ENCODE measurements at regions not wholly inside any gene's neighbourhood (a gene's known extent, or its start where the extent isn't known, plus 50 kb on each side); places are given as distances from the start of the nearest gene placed in this dataset.
"Not testable (repeated sequence)": the region's sequence is repeated elsewhere in the genome, so short reads cannot be mapped to it uniquely, and the experiment has no call there.

DNA sequence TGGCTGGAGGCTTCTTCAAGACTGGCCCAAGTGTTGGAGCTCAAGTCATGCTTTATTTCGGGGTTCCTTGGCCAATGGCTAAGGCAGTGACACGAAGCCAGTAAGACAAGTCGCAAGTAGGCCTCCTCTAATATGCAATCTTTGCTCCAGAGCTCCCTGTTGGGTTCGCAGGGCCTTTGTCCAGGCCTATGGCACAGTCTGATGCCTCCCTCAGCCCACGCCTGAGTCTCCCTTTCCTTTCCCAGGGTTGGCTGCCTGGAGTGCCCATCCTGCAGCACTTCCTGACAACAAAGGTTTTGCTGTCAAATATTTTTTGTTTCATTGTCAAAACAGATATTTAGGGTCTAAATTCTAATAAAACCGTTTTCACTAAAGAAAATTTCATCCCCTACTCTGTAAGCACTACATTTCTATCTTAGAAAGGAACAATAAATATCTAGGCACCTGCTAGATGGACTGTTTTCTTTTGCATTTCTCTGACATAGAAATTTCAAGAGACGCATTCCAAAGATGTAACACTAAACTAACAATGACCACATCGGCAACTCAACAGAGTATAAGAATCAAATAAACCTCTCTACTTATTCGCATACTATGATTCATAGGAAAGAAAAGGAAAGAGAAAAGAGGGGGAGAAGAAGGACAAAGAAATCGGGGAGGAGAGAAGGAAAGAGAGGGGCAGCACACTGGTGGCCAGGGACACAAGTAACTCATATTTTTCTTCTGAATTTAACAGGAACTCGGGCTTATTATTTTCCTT is 393.1 kb upstream of the ATP11B start:
- DNase-seq (ENCODE audit: insufficient read length) (no peak), FAIRE-seq (no peak)
- TF ChIP-seq TAF1 (IDR thresholded peaks at IDR 0.05; ENCODE audit: borderline replicate concordance, low read depth, low read length) (no peak), POLR2AphosphoS5 (IDR thresholded peaks at IDR 0.05; ENCODE audit: low read depth, low read length) (no peak), POLR2A (IDR thresholded peaks at IDR 0.05; ENCODE audit: low read depth, low read length) (no peak)

GRCh38 chr3:182400838-182401237 is 392.5 kb upstream of the ATP11B start:
- no peak for TF ChIP-seq TAF1 (IDR thresholded peaks at IDR 0.05; ENCODE audit: borderline replicate concordance, low read depth, low read length)
- TF ChIP-seq POLR2A (IDR thresholded peaks at IDR 0.05; ENCODE audit: low read depth, low read length) = no peak
- TF ChIP-seq POLR2AphosphoS5 (IDR thresholded peaks at IDR 0.05; ENCODE audit: low read depth, low read length) = no peak
- FAIRE-seq (no peak), DNase-seq (ENCODE audit: insufficient read length) (no peak)

DNA sequence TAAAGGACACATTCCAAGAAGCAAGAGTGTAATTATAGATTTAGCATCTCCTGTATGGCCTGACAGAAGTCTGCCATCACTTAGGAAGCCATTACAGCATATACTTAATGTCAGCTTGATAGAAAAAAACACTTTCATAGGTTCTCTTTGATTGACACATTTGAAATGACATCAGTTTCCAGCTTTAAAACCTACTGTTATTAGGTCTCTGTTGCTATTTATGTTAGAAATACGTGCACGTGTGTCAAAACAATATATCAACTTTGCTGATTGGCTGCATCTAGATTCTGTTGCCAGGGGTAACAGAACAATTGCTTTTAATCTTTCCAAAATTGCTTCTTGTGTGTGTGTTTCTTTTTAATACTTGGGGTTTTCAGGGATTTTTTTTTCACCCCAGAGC is 389.3 kb upstream of the ATP11B start:
- no peak for FAIRE-seq
- DNase-seq (ENCODE audit: insufficient read length) = no peak
- TF ChIP-seq POLR2A (IDR thresholded peaks at IDR 0.05; ENCODE audit: low read depth, low read length) (no peak), TAF1 (IDR thresholded peaks at IDR 0.05; ENCODE audit: borderline replicate concordance, low read depth, low read length) (no peak), POLR2AphosphoS5 (IDR thresholded peaks at IDR 0.05; ENCODE audit: low read depth, low read length) (no peak)

- DNase-seq (ENCODE audit: insufficient read length) (no peak), FAIRE-seq (no peak)
- TF ChIP-seq TAF1 (IDR thresholded peaks at IDR 0.05; ENCODE audit: borderline replicate concordance, low read depth, low read length) (no peak), POLR2A (IDR thresholded peaks at IDR 0.05; ENCODE audit: low read depth, low read length) (no peak), POLR2AphosphoS5 (IDR thresholded peaks at IDR 0.05; ENCODE audit: low read depth, low read length) (no peak)
Measured at GRCh38 chr3:182405759-182406158, 387.5 kb upstream of the ATP11B start.

GRCh38 chr3:182406786-182407185 is 386.5 kb upstream of the ATP11B start:
- no peak for TF ChIP-seq TAF1 (IDR thresholded peaks at IDR 0.05; ENCODE audit: borderline replicate concordance, low read depth, low read length)
- FAIRE-seq (no peak), DNase-seq (ENCODE audit: insufficient read length) (no peak)

- DNase-seq (ENCODE audit: insufficient read length) (no peak), FAIRE-seq (no peak)
- TF ChIP-seq POLR2A (IDR thresholded peaks at IDR 0.05; ENCODE audit: low read depth, low read length) = no peak
- TF ChIP-seq POLR2AphosphoS5 (IDR thresholded peaks at IDR 0.05; ENCODE audit: low read depth, low read length) = no peak
- TF ChIP-seq TAF1 (IDR thresholded peaks at IDR 0.05; ENCODE audit: borderline replicate concordance, low read depth, low read length) = no peak
Measured at GRCh38 chr3:182410051-182410450, 383.3 kb upstream of the ATP11B start.

- no peak for TF ChIP-seq POLR2A (IDR thresholded peaks at IDR 0.05; ENCODE audit: low read depth, low read length)
- no peak for FAIRE-seq
- DNase-seq (ENCODE audit: insufficient read length) = no peak
Measured at GRCh38 chr3:182412066-182412465, 381.2 kb upstream of the ATP11B start.

- FAIRE-seq (no peak), DNase-seq (ENCODE audit: insufficient read length) (no peak)
- no peak for TF ChIP-seq TAF1 (IDR thresholded peaks at IDR 0.05; ENCODE audit: borderline replicate concordance, low read depth, low read length)
- TF ChIP-seq POLR2A (IDR thresholded peaks at IDR 0.05; ENCODE audit: low read depth, low read length) = no peak
Measured at GRCh38 chr3:182413061-182413460, 380.2 kb upstream of the ATP11B start.

- TF ChIP-seq TAF1 (IDR thresholded peaks at IDR 0.05; ENCODE audit: borderline replicate concordance, low read depth, low read length) (no peak), POLR2A (IDR thresholded peaks at IDR 0.05; ENCODE audit: low read depth, low read length) (no peak), POLR2AphosphoS5 (IDR thresholded peaks at IDR 0.05; ENCODE audit: low read depth, low read length) (no peak)
- FAIRE-seq (no peak), DNase-seq (ENCODE audit: insufficient read length) (no peak)
Measured at GRCh38 chr3:182413682-182414081, 379.6 kb upstream of the ATP11B start.

- TF ChIP-seq TAF1 (IDR thresholded peaks at IDR 0.05; ENCODE audit: borderline replicate concordance, low read depth, low read length) = no peak
- TF ChIP-seq POLR2A (IDR thresholded peaks at IDR 0.05; ENCODE audit: low read depth, low read length) = no peak
- TF ChIP-seq POLR2AphosphoS5 (IDR thresholded peaks at IDR 0.05; ENCODE audit: low read depth, low read length) = no peak
- no peak for FAIRE-seq
- DNase-seq (ENCODE audit: insufficient read length) = no peak
Measured at GRCh38 chr3:182414586-182414985, 378.7 kb upstream of the ATP11B start.

- TF ChIP-seq TAF1 (IDR thresholded peaks at IDR 0.05; ENCODE audit: borderline replicate concordance, low read depth, low read length) (no peak), POLR2AphosphoS5 (IDR thresholded peaks at IDR 0.05; ENCODE audit: low read depth, low read length) (no peak), POLR2A (IDR thresholded peaks at IDR 0.05; ENCODE audit: low read depth, low read length) (no peak)
- FAIRE-seq (no peak), DNase-seq (ENCODE audit: insufficient read length) (no peak)
Measured at GRCh38 chr3:182420741-182421140, 372.6 kb upstream of the ATP11B start.

DNA sequence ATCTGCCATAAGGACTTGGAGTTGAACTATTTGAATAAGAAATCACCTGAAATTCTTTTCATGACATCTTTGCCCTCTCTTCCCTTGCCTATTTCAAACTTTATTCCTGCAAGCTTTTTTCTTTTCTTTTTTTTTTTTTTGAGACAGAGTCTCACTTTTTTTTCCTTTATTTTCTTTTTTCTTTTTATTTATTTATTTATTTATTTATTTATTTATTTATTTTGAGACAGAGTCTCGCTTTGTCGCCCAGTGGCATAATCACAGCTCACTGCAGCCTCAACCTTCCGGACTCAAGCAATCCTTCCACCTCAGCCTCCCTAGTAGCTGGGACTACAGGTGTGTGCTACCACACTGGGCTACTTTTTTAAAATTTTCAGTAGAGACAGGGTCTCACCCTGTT is 369.3 kb upstream of the ATP11B start:
- DNase-seq (ENCODE audit: insufficient read length) (no peak), FAIRE-seq (no peak)
- TF ChIP-seq POLR2AphosphoS5 (IDR thresholded peaks at IDR 0.05; ENCODE audit: low read depth, low read length) (no peak), TAF1 (IDR thresholded peaks at IDR 0.05; ENCODE audit: borderline replicate concordance, low read depth, low read length) (no peak), POLR2A (IDR thresholded peaks at IDR 0.05; ENCODE audit: low read depth, low read length) (no peak)

DNA sequence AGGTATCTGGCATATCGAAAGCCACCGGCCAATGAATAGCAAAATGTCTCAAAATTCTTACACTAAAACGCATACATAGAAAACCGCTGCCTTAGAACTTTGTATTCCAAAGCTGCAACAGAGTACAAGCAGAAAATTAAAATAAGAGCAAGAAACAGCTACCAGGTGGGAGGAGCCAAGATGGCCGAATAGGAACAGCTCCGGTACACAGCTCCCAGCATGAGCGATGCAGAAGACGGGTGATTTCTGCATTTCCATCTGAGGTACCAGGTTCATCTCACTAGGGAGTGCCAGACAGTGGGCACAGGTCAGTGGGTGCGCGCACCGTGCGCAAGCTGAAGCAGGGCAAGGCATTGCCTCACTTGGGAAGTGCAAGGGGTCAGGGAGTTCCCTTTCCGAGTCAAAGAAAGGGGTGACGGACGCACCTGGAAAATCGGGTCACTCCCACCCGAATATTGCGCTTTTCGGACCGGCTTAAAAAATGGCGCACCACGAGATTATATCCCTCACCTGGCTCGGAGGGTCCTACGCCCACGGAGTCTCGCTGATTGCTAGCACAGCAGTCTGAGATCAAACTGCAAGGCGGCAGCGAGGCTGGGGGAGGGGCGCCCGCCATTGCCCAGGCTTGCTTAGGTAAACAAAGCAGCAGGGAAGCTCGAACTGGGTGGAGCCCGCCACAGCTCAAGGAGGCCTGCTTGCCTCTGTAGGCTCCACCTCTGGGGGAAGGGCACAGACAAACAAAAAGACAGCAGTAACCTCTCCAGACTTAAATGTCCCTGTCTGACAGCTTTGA is 367.2 kb upstream of the ATP11B start:
- FAIRE-seq = not testable (repeated sequence)

GRCh38 chr3:182431972-182432371 is 361.3 kb upstream of the ATP11B start:
- DNase-seq (ENCODE audit: insufficient read length) = not testable (repeated sequence)

More for the DNA sequence above, 367.2 kb upstream of the ATP11B start:
- not testable (repeated sequence) for DNase-seq (ENCODE audit: insufficient read length)

More at GRCh38 chr3:182431972-182432371, 361.3 kb upstream of the ATP11B start:
- not testable (repeated sequence) for FAIRE-seq

Data from GM12892 (cell line).